ENCODE measurements at regions not wholly inside any gene's neighbourhood (a gene's known extent, or its start where the extent isn't known, plus 50 kb on each side); places are given as distances from the start of the nearest gene placed in this dataset.

DNA sequence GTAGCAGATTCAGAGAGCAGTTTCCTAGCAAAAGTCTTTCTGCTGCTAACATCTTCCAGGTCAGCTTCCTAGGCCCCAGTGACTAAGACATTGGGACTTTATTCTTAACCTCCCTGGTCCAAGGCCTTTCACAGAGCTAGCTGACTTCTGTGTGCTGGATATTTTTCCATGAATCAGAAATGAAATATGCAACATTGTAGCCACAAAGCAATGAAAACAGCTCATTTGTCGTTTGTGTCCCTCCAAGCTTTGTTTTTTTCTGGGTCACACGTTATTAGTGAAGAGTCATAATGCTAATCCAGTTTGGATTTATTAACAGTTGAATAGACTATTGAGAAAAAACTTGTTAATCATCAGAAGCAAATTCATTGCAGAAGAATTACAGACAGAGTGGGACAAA is 82.4 kb downstream of the ARF6 start:
- TF ChIP-seq SIN3A (IDR thresholded peaks at IDR 0.05; ENCODE audit: borderline replicate concordance, insufficient read depth, low read length) = no peak
- TF ChIP-seq FOXP2 (optimal IDR thresholded peaks at IDR 0.05; ENCODE audit: borderline replicate concordance, extremely low read depth, extremely low read length, insufficient read depth) = no peak
- TF ChIP-seq, protein P1, sequence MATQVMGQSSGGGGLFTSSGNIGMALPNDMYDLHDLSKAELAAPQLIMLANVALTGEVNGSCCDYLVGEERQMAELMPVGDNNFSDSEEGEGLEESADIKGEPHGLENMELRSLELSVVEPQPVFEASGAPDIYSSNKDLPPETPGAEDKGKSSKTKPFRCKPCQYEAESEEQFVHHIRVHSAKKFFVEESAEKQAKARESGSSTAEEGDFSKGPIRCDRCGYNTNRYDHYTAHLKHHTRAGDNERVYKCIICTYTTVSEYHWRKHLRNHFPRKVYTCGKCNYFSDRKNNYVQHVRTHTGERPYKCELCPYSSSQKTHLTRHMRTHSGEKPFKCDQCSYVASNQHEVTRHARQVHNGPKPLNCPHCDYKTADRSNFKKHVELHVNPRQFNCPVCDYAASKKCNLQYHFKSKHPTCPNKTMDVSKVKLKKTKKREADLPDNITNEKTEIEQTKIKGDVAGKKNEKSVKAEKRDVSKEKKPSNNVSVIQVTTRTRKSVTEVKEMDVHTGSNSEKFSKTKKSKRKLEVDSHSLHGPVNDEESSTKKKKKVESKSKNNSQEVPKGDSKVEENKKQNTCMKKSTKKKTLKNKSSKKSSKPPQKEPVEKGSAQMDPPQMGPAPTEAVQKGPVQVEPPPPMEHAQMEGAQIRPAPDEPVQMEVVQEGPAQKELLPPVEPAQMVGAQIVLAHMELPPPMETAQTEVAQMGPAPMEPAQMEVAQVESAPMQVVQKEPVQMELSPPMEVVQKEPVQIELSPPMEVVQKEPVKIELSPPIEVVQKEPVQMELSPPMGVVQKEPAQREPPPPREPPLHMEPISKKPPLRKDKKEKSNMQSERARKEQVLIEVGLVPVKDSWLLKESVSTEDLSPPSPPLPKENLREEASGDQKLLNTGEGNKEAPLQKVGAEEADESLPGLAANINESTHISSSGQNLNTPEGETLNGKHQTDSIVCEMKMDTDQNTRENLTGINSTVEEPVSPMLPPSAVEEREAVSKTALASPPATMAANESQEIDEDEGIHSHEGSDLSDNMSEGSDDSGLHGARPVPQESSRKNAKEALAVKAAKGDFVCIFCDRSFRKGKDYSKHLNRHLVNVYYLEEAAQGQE (IDR thresholded peaks at IDR 0.05; ENCODE audit: insufficient read depth in 1 of 2, low read depth in 2 of 2, low read length in 2 of 2) = no peak
- TF ChIP-seq TAF1 (IDR thresholded peaks at IDR 0.05; ENCODE audit: borderline replicate concordance, insufficient read depth, low read length) = no peak
- TF ChIP-seq POLR2AphosphoS5 (IDR thresholded peaks at IDR 0.05; ENCODE audit: low read depth, low read length) = no peak

DNA sequence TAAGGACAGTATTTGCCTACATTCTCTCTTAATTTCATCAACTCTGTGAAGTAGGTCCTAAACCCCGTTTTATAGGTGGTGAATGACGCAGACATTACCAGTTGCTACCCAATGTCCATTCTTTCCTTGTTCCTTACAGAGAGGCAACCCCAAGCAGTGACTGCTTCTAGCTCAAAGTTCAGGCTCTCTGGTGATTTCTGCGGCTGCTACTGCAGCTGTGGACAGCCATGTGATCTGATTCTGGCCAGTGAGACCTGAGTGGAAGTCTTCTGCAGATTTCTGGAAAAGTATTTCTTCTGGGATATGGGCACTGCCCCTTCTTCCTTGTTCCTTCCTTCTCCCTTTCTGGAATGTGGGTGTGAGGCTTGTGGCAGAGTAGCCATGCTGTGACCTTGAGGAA is 82.9 kb downstream of the ARF6 start:
- TF ChIP-seq TAF1 (IDR thresholded peaks at IDR 0.05; ENCODE audit: borderline replicate concordance, insufficient read depth, low read length) (no peak), FOXP2 (optimal IDR thresholded peaks at IDR 0.05; ENCODE audit: borderline replicate concordance, extremely low read depth, extremely low read length, insufficient read depth) (no peak), POLR2AphosphoS5 (IDR thresholded peaks at IDR 0.05; ENCODE audit: low read depth, low read length) (no peak), SIN3A (IDR thresholded peaks at IDR 0.05; ENCODE audit: borderline replicate concordance, insufficient read depth, low read length) (no peak)
- TF ChIP-seq, protein P1 (IDR thresholded peaks at IDR 0.05; ENCODE audit: insufficient read depth in 1 of 2, low read depth in 2 of 2, low read length in 2 of 2) = no peak

DNA sequence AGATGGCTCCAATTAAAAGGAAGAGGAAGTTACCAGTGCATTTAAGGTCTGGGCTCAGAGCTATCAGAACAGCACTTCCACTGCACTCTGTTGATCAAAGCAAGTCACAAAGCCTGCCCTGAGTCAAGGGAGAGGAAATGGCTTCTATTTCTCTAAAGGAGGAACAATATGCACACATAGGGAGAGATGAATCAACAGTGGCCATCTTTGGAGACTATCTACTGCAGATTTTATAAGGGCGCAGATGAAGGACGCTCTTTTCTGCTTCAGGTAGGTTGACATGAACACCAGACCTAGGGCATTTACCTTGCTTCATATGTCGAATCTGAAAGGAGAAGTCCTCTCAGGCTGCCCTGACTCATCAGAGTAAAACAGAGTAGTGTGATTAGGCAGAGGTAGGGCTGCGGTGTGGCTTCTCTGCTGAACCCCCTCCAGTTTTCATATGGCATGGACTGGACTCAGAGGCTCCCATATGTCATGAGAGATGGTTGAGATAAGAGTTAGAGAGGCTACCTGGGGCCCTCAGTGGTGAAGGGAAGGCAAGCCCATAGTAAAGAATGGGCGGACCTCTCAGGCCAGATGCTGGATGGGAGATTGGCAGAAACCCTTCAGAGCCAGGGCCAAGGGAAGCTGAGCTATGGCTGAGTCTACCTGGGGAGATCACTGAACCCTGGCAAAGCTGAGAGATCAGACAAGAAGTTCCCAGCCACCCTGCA is 84.4 kb downstream of the ARF6 start:
- TF ChIP-seq POLR2AphosphoS5 (IDR thresholded peaks at IDR 0.05; ENCODE audit: low read depth, low read length) (no peak), FOXP2 (optimal IDR thresholded peaks at IDR 0.05; ENCODE audit: borderline replicate concordance, extremely low read depth, extremely low read length, insufficient read depth) (no peak), TAF1 (IDR thresholded peaks at IDR 0.05; ENCODE audit: borderline replicate concordance, insufficient read depth, low read length) (no peak), SIN3A (IDR thresholded peaks at IDR 0.05; ENCODE audit: borderline replicate concordance, insufficient read depth, low read length) (no peak)
- TF ChIP-seq, protein P1 (IDR thresholded peaks at IDR 0.05; ENCODE audit: insufficient read depth in 1 of 2, low read depth in 2 of 2, low read length in 2 of 2) = no peak

DNA sequence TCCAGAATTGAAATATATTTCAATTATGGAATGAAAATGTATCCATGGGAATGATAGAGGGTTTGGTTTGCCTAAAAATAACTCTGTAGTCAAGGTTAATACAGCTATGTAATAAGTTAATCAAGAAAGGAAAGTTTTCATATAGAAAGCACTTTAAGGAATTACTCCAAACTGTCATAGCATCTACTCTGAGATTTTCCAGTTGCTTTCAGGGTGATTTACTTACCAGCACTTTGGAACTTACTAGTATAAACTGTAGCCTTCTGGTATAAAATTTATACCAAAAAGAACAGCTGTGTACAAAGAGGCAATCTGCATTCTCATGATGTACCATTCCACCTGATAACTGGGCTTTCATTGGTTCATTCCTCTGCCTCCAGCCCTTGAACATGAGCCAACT is 87.1 kb downstream of the ARF6 start:
- TF ChIP-seq, protein P1 (IDR thresholded peaks at IDR 0.05; ENCODE audit: insufficient read depth in 1 of 2, low read depth in 2 of 2, low read length in 2 of 2) = no peak
- no peak for TF ChIP-seq TAF1 (IDR thresholded peaks at IDR 0.05; ENCODE audit: borderline replicate concordance, insufficient read depth, low read length)
- TF ChIP-seq SIN3A (IDR thresholded peaks at IDR 0.05; ENCODE audit: borderline replicate concordance, insufficient read depth, low read length) = no peak

DNA sequence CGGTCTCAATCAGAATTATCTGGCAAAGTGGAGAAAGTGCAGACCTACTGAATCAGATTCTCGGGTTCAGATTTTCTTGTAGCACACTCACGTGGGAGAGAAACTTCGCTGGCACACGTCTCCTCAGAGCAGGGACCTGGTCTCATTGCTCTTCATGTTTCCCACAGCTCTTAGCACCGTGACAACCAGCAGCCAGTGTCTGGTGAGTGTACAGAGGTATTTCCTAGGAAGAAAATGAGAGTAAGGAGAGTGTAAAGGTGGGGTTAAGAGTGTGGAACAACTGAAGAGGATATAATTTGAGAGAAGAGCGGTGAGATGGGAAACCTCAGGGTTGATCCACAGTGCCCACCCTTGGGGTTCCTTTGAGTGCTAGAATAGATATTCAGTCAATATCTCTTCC is 89.2 kb downstream of the ARF6 start:
- TF ChIP-seq, protein P1 (IDR thresholded peaks at IDR 0.05; ENCODE audit: insufficient read depth in 1 of 2, low read depth in 2 of 2, low read length in 2 of 2) = no peak
- TF ChIP-seq TAF1 (IDR thresholded peaks at IDR 0.05; ENCODE audit: borderline replicate concordance, insufficient read depth, low read length) (no peak), SIN3A (IDR thresholded peaks at IDR 0.05; ENCODE audit: borderline replicate concordance, insufficient read depth, low read length) (no peak), POLR2AphosphoS5 (IDR thresholded peaks at IDR 0.05; ENCODE audit: low read depth, low read length) (no peak), FOXP2 (optimal IDR thresholded peaks at IDR 0.05; ENCODE audit: borderline replicate concordance, extremely low read depth, extremely low read length, insufficient read depth) (no peak)

Measured in PFSK-1 (cell line).